Right atrium auricular region (tissue), 2 donors: ENCODE measurements at regions not wholly inside any gene's neighbourhood (a gene's known extent, or its start where the extent isn't known, plus 50 kb on each side); places are given as distances from the start of the nearest gene placed in this dataset.

Experiments
- DNase-seq: peaks from one replicate; pipeline ENCODE4 v3.0.0-alpha.2; 2019; ENCODE audit warnings: low spot score
- H3K27ac ChIP-seq, 2 donors: fragments of 200-600 bp; sonication (generic); 1 replicate in 1 of 2; 2 replicates in 1 of 2; pipeline ENCODE4 v1.5.1; 2016 to 2019
- H3K27me3 ChIP-seq, 2 donors: fragments of 200-600 bp; sonication (generic); one replicate each; pipeline versions ENCODE4 v1.5.1 to v1.6.0; 2017 to 2019
- H3K36me3 ChIP-seq: fragments of 200-600 bp; sonication (generic); one replicate; pipeline ENCODE4 v1.5.1; 2016
- H3K4me1 ChIP-seq, 2 donors: fragments of 200-600 bp; sonication (generic); one replicate each; pipeline versions ENCODE4 v1.5.1 to v1.6.0; 2017 to 2019
- H3K4me3 ChIP-seq, 2 donors: fragments of 200-600 bp; sonication (generic); 1 replicate in 1 of 2; 2 replicates in 1 of 2; pipeline ENCODE4 v1.5.1; 2017 to 2019; ENCODE audit warnings: mild to moderate bottlenecking in 1 of 2, moderate library complexity in 1 of 2
- H3K9me3 ChIP-seq, 2 donors: fragments of 200-600 bp; sonication (generic); one replicate each; pipeline ENCODE4 v1.5.1; 2019
- CTCF ChIP-seq, 2 donors: fragments of 200-600 bp; sonication (generic); IDR thresholded peaks; one replicate each; pipeline ENCODE4 v1.5.1; 2019; ENCODE audit warnings: antibody characterized with exemption in 2 of 2

DNA sequence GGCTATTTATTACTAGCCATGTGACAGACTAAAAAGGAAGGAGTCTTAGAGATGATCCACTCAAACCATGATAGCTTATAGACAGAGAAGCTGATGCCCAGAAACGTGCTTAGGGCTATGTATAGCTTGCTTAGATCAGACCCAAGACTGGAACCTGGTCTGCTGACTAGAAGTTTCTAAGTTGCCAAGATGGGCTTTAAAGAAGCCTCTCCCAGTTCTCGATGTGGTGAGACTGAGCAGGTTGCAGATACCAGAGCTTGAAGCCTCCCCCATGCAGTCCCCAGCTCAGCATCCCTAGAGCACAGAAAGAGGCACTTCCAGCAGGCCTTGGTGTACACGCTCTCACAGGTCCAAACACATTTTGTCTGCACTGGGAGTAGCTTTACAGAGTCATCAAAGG lies 51.1 kb upstream of the ATP10B start:
- DNase-seq = no peak
- Histone ChIP-seq H3K27me3 (no peaks in the 10 kb centered on the region), H3K27ac (no peak overlapping the region), H3K4me3 (no peak overlapping the region), H3K9me3 (no peaks in the 10 kb centered on the region), H3K36me3 (no peaks in the 10 kb centered on the region), H3K4me1 (no peaks in the 10 kb centered on the region)
- TF ChIP-seq CTCF (IDR thresholded peaks at IDR 0.05) = no peak
